Fibroblast of skin of left biceps (primary cell): ENCODE measurements at regions not wholly inside any gene's neighbourhood (a gene's known extent, or its start where the extent isn't known, plus 50 kb on each side); places are given as distances from the start of the nearest gene placed in this dataset.

Experiments
- DNase-seq, 2 experiments: peaks; one replicate each; pipeline ENCODE4 v3.0.0-alpha.2; 2013; ENCODE audit warnings: low read depth in 2 of 2

DNA sequence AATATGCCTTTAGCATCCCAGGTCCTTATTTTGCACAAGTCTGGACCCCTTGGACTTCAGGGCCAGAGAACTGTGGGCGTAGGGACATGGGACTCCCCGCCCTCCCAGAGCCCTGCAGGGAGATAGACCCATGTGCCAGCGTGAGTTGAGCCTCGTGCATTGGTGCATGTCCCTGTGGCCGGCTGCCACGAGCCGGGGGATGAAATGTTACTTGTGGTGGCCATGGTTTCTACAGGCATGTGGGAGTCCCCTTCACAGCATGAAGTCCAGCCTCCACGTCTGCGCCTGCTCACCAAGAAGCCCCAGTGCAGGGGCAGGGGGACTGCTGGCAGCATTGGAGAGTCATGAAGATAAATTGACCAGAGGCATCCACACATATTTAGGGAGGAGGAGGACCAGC, 470.0 kb downstream of the BCL11B start:
- DNase-seq, result no peak

DNA sequence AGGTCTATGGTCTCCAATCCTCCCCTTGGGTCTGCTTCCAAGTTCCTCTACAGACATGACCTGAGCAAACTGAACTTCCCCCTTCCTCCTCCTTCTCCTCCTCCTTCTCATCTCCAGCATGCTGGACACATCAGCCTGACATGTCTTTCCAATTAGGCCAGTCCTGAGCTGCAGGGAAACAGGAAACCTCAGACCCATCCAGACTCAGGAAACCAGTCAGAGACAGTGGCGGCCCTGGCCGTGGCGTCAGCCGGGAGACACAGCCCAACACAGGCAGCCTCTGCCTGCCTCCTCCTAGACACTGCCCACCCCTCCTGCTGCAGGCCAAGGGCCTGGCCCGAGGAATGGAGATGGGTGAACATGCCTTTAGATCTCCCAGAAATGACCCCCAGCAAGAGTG, 468.8 kb downstream of the BCL11B start:
- no peak for DNase-seq

DNA sequence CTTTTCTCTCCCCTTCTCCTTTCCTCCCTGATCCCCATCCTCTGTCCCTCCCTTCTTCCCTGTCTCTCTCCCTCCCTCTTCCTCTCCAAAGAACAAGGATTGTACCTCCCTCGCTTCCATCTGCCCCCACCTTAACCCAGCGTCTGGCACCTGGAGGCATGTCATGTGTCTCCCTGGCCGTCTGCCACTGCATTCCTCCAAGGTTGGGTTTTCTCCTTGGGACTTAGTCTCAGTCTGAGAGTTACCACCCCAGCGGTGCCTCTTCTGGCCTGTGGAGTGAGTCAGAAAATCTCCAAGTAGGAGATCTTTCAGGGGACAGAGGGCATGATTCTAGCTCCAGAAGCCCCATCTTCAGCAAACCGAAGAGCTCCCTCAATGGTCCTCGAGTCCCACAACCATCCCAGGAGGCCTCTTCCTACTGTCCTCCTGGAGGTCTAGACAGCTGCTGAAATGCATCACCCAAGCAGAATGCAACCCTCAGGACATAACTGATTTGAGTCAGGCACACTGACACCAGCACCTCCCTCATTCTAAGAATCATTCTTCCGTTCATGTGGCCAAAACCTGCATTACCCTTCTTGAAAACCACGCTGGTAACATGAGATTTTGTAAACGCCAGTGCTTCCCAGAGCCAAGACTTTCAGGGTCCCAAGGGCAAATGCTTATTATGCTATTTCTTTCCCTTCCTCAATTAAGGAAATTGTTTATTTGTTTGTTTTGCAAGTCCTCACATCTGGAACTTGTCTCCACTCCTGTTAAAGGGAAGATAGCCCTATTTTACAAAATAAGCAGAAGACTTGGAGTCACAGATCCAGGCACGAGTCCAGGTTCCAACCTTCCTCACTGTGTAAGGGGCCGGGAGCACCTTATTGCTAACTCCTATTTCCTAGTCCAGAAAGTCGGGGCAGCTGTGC, 463.2 kb downstream of the BCL11B start:
- no peak for DNase-seq

DNA sequence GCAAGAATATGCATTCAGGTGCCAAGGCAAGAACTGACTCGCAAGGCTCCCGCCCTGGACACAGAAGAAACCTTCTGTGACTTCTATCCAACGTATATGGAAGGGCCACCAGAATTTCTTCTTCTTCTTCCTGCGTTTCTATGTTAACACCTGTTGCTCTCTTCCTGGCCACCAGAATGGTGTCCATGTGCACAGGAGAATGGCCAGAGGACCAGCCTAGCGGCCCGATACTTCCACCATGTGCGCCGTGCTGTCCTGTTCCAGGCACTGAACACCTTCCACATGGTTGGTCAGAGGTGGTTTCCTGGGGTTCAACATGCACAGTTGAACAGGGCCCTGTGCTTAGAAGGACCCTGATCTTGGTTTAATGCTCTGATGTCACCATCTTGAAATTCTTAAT, 455.8 kb downstream of the BCL11B start:
- DNase-seq, result no peak

GRCh38 chr14:98816720-98817119, 455.3 kb downstream of the BCL11B start:
- no peak for DNase-seq

DNA sequence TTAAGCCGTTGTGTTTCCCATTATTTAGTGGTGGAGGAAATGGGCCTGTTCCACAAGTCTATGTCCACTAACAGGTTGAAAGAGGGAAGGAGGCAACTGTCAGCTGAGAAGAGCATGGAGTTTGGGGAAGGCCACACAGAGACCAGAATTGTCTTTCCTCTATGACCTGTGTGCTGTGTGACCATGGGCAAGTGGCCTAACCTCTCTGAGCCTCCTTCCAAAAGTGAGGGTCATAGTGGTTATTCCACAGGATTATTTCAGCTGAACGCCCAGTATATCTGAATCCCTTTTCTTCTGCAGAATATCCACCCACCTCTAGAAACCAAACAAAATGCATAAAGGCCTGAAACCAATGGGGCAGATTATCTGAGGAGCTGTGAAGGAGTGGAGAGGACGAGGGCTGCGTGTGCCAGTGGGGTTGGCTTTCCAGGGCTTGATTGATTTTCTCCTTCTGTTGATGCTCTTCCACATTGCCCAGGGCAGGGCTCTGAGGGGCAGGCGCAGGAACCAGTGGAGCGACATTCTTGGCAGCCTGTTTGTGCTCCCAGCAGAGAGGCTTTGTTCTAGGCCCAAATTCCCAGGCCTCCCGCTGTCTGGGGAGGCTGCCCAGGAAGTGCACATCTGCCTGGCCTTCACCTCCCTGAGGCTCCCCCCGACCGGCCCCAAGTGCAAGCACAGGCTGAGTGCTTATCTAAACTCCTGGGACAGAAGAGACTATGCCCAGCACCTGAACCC, 452.7 kb downstream of the BCL11B start:
- no peak for DNase-seq

DNA sequence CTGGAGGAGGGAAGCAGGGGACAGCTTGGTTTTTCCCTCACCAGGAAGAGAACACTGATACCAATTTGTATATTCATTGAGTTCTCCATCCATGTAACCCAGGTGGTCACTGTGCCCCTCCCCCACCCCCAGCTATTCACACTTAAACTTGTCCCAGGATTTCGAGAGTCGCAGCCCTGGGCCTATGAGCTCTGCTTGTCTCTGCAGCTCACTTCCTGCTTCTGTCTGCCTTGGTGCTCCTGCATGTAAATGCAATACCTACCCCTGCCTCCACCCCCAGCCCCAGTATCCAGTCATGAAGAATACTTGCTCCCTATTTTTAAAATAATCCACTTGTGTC, 452.2 kb downstream of the BCL11B start:
- no peak for DNase-seq

GRCh38 chr14:98822917-98823316, 449.1 kb downstream of the BCL11B start:
- no peak for DNase-seq

DNA sequence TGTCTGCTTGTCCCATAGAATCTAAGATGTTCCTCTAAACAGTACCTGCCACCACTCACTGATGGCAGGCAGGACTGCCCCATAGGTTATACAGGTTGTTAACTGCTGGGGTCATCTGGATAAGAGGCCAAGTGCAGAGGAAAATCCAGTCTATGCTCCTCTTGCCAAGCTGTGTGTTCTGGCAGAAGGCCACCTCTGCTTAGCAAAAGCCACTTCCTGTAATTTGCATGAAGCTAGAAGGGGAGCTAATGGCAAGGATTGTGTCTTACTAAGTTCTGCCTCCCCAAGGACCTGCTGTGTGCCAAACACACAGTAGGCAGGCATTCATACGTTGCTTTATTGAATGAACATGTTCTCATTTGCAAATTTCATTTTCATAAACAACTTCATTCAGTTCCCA, 445.4 kb downstream of the BCL11B start:
- DNase-seq, result no peak

- no peak for DNase-seq
These were observed 437.9 kb downstream of the BCL11B start for GRCh38 chr14:98834119-98834518.

DNA sequence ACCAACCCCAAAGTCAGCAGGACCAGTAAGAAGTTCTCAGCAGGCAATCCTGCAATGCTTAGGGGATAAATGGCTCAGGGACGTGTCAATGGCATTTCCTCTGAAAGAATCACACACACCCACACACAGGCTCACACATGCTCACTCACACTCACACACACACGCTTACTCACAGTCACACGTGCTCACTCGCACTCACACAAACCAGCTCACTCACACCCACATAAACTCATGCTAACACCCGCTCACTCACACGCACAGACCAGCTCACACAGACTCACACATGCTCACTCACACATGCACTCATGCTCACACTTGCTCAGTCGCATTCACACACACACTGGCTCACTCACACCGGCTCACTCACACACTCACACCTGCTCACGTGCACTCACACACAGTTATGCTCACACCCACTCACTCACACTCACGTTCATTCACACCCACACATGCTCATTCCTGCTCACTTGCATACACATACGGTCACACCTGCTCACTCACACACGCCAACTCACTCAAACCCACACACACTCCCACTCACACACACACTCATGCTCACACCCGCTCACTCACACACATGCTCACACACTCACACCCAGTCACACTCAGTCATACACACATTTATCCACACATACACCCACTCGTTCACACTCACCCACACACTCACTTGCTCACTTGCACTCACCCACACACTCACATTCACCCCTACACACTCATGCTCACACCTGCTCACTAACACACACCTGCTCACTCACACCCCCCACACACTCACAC, 436.8 kb downstream of the BCL11B start:
- DNase-seq, result no peak

DNA sequence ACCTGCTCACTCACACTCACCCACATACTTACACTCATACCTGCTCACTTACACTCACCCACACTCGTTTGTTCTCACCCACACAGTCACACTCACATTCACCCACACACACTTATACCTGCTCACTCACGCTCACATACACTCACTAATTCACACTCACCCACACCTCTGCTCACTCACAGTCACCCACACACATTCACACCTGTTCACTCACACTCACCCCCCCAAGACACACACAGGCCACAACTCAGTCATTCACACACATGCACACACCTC, 436.2 kb downstream of the BCL11B start:
- DNase-seq, result no peak

- no peak for DNase-seq
These were observed 431.9 kb downstream of the BCL11B start for GRCh38 chr14:98840091-98840490.

GRCh38 chr14:98840511-98840910, 431.5 kb downstream of the BCL11B start:
- DNase-seq, result no peak

GRCh38 chr14:98844456-98844855, 427.5 kb downstream of the BCL11B start:
- no peak for DNase-seq

DNA sequence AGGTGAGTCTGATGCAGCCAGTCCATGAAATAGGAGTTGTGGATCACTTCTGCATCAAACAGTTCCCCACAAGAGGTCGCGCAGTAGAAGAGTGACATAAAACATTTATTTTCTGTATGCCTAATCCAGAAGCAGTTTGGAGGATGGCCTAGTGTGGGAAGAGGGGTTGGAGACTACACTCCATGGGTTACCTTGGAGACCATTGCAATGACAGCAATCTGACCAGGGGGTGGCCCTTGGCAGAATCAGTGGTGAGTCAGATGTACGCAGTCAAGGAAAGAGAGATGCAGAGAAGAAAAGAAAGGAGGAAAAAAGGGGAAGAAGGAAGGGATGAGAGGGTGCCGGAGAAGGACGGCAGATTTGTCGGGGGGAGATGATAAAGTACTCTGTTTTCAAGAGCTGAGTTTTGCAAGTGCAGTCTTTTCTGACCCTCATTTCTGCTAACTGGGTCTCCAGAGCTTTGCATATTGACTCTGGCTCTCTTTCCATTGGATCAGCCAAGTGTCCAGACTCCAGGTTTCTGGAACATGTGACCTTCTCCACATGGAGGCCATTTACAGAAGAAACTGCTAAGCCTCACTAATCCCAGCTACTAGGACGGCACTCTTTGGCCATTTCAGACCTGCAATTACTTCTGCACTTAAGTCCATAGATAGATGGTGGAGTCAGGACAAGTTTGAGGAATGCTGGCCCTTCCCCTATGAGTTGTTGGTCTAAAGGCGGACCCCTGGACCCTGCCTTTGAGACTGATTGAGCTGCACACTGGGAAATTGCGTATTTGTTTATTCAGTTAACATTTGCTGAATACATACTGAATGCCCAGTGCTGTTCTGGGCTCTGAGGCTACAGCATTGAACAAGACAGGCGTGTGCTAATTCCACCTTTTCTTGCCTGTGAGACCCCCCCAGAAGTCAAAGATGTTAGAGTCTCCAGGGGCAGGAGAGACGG, 424.2 kb downstream of the BCL11B start:
- no peak for DNase-seq

DNA sequence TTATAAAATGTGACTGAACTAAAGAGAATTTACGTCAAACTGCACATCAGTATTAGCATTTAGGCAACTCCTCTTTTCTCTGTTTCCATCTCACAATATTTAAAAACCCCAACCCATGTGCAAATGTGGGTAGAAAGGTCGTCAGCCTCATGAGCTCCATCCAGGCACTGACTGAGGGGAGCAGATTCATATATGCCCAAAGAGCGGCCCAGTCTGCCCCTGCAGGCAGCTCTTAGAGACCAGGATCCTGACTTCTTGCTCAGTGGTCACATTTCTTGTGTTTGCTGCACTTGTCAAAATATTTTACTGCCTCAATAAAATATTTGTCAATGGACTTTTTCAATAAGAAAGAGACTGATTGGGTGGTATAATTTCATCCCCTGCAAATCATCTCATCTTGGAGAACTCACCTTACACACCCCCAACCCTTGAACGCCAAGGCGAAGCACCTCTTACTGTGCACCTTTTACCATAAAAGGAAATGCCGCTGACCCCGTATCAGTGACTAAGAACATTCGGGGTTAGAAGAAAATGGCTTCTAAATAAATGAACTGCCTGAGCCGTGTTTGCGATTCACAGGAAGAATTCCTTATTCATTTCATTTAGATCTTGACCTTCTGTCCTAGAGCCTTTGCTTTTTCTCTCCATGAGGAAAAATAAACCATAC, 418.8 kb downstream of the BCL11B start:
- DNase-seq, result no peak

- no peak for DNase-seq
These were observed 415.9 kb downstream of the BCL11B start for GRCh38 chr14:98855926-98856715.

DNA sequence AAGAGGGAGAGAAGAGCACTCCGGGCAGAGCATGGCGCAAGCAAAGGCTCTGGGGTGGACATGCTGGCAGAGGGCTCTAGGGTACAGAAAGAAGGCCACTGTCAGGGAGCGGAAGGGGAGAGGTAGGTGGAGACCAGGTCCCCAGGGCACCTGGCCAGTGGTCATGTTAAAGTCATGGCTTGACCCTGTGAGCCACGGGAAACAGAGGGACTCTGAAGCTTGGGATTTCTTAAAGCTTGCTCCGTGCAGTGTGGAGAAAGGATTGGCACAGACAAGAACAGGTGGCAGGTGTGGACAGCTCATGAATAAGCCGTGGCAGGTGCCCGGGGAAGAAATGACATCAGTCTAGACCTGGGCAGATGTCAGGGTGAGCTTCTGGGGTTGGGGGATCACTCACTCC, 413.8 kb downstream of the BCL11B start:
- no peak for DNase-seq

DNA sequence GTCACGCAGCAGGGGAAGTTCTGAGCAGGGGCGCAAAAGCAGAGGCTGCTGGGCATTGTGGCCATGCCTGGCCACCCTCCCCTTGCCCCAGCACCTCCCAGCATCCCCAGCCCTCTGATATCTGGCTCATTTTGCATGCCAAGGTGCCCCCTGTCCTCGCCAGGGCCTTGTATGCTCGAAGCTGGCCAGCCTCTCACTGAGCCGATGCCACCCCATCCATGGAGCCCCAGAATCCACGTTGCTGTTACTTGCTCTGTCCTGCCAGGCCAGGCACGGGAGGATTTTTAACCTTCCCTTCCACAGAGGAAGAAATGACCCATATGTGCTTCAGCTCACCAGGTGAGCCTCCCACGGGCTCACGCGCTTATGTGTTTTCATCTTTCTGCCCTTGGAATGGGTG, 413.4 kb downstream of the BCL11B start:
- DNase-seq, result no peak
